Psoas muscle (tissue), 7 donors: ENCODE measurements at regions not wholly inside any gene's neighbourhood (a gene's known extent, or its start where the extent isn't known, plus 50 kb on each side); places are given as distances from the start of the nearest gene placed in this dataset.
"Not testable (repeated sequence)": the region's sequence is repeated elsewhere in the genome, so short reads cannot be mapped to it uniquely, and the experiment has no call there.

Source experiments
- ATAC-seq, 4 donors: fragments of 200-7000 bp; cut with Tn5 transposase; one replicate each; pipeline ENCODE4 v1.9.1; 2020; ENCODE audit warnings: moderate library complexity in 3 of 4, mild to moderate bottlenecking in 2 of 4
- DNase-seq, 2 donors: peaks; one replicate each; pipeline ENCODE4 v3.0.0-alpha.2; 2020
- H3K27ac ChIP-seq: fragments of 200-600 bp; one replicate; pipeline ENCODE4 v1.8.0; 2022
- H3K27me3 ChIP-seq, 3 donors: fragments of 200-600 bp in 1 of 3; one replicate each; pipeline versions ENCODE4 v1.6.1 to v1.8.0; 2013 to 2022; ENCODE audit warnings: low read length in 2 of 3, mild to moderate bottlenecking in 2 of 3, moderate library complexity in 1 of 3; ENCODE audit not compliant: insufficient read depth in 3 of 3
- H3K36me3 ChIP-seq, 2 donors: fragments of 200-600 bp in 1 of 2; one replicate each; pipeline versions ENCODE4 v1.6.1 to v1.8.0; 2013 to 2022; ENCODE audit warnings: low read depth in 1 of 2, mild to moderate bottlenecking in 1 of 2, moderate library complexity in 1 of 2; ENCODE audit not compliant: insufficient read depth in 1 of 2
- H3K4me1 ChIP-seq: fragments of 200-600 bp; one replicate; pipeline ENCODE4 v1.8.0; 2022
- H3K4me3 ChIP-seq: fragments of 200-600 bp; one replicate; pipeline ENCODE4 v1.8.0; 2022; ENCODE audit warnings: mild to moderate bottlenecking
- H3K9me3 ChIP-seq: fragments of 200-600 bp; one replicate; pipeline ENCODE4 v1.8.0; 2022
- CTCF ChIP-seq: fragments of 200-600 bp; IDR thresholded peaks from one replicate; pipeline ENCODE4 v1.8.0; 2022; ENCODE audit warnings: antibody characterized with exemption
- WGBS, 3 donors: extraction: QIAGEN DNeasy Blood & Tissue Kit; methylation state at CpG; one replicate each; pipeline versions ENCODE4 v1.1.6 to v1.1.7; 2013; 5-methylcytosine and 5-hydroxymethylcytosine counted together
- intact Hi-C, 2 donors: fragments of 100-400 bp; cut with DNase I; formaldehyde crosslinking; loops; one replicate each; pipeline versions ENCODE4 v1.11.0 to v1.14.2; 2022
- donor health status: healthy with polysubstance abuse.
- donor health status: DM: no; HTN: no; CAD: no; lungs with moderate emphysema.
- donor health status: Bipolar disorder and iron deficiency.
- donor health status: healthy.
- donor health status: DM: yes; HTN: yes; CAD: no.
- donor health status: DM: no; HTN: no; CAD: no.
- donor health status: DM: yes; HTN: yes; CAD: no.

GRCh38 chr1:232868793-232869491 is 63.7 kb downstream of the MAP10 start:
- 47 to 58% (median 52%) methylated on average over 6 of the region's 6 CpGs for WGBS, 3 donors
- peak in 1 of 2 donors; percentile 40 for DNase-seq

GRCh38 chr1:232871291-232871969 is 66.2 kb downstream of the MAP10 start:
- H3K4me1 ChIP-seq, H3K9me3 ChIP-seq, DNase-seq, H3K36me3 ChIP-seq, H3K4me3 ChIP-seq, H3K27me3 ChIP-seq, ATAC-seq, intact Hi-C loops, H3K27ac ChIP-seq: not testable (repeated sequence)
- 95% methylated on average over 20 to 34 of the region's 34 CpGs for WGBS, 3 donors

More at GRCh38 chr1:232868793-232869491, 63.7 kb downstream of the MAP10 start:
- Histone ChIP-seq H3K27ac (no peak overlapping the region), H3K36me3 (no peaks in the 10 kb centered on the region), H3K9me3 (no peaks in the 10 kb centered on the region), H3K4me1 (no peaks in the 10 kb centered on the region), H3K4me3 (no peak overlapping the region), H3K27me3 (no peaks in the 10 kb centered on the region)
- intact Hi-C loops, result no loop called here
- no peak for TF ChIP-seq CTCF
- ATAC-seq, result no peak

GRCh38 chr1:232872284-232872683 is 67.1 kb downstream of the MAP10 start:
- Histone ChIP-seq H3K4me3 (no peak overlapping the region), H3K36me3 (no peaks in the 10 kb centered on the region), H3K9me3 (no peaks in the 10 kb centered on the region), H3K4me1 (peaks cover 2% of the 10 kb centered on the region), H3K27ac (no peak overlapping the region), H3K27me3 (no peaks in the 10 kb centered on the region)
- WGBS, 3 donors, result 84 to 89% (median 88%) methylated on average over 3 of the region's 3 CpGs
- TF ChIP-seq CTCF, result no peak
- DNase-seq (no peak), ATAC-seq (no peak)
- intact Hi-C loops, result no loop called here

GRCh38 chr1:232872738-232873137 is 67.5 kb downstream of the MAP10 start:
- intact Hi-C loops, result no loop called here
- no peak for TF ChIP-seq CTCF
- WGBS, 3 donors, result 78 to 84% (median 79%) methylated on average over 4 of the region's 4 CpGs
- Histone ChIP-seq H3K9me3 (no peaks in the 10 kb centered on the region), H3K4me1 (peaks cover 6% of the 10 kb centered on the region), H3K27ac (no peak overlapping the region), H3K4me3 (no peak overlapping the region), H3K36me3 (no peaks in the 10 kb centered on the region), H3K27me3 (no peaks in the 10 kb centered on the region)
- DNase-seq, result no peak
- ATAC-seq, result no peak

GRCh38 chr1:232873412-232873811 is 68.2 kb downstream of the MAP10 start:
- Histone ChIP-seq H3K9me3 (no peaks in the 10 kb centered on the region), H3K27ac (no peak overlapping the region), H3K27me3 (no peaks in the 10 kb centered on the region), H3K4me1 (peaks cover 10% of the 10 kb centered on the region), H3K4me3 (no peak overlapping the region), H3K36me3 (no peaks in the 10 kb centered on the region)
- WGBS, 3 donors, result 75 to 83% (median 79%) methylated on average over 5 of the region's 5 CpGs
- no peak for TF ChIP-seq CTCF
- ATAC-seq (no peak), DNase-seq (no peak)
- intact Hi-C loops, result no loop called here
